Sigmoid colon (tissue), 4 donors: ENCODE measurements at regions not wholly inside any gene's neighbourhood (a gene's known extent, or its start where the extent isn't known, plus 50 kb on each side); places are given as distances from the start of the nearest gene placed in this dataset.

Experiments used
- EP300 ChIP-seq, 4 donors: sonication (generic); formaldehyde crosslinking; IDR thresholded peaks; one replicate each; pipeline ENCODE4 v1.6.1; 2017; ENCODE audit warnings: antibody characterized with exemption in 4 of 4
- POLR2A ChIP-seq, 2 donors: fragments of 450-650 bp; IDR thresholded peaks; one replicate each; pipeline ENCODE4 v1.6.1; 2016; ENCODE audit warnings: antibody characterized with exemption in 2 of 2, mild to moderate bottlenecking in 2 of 2, moderate library complexity in 2 of 2
- POLR2AphosphoS5 ChIP-seq, 4 donors: sonication (generic); formaldehyde crosslinking; IDR thresholded peaks; one replicate each; pipeline ENCODE4 v1.6.1; 2017; ENCODE audit warnings: antibody characterized with exemption in 4 of 4
- TF ChIP-seq, protein P1 (sequence below), 4 experiments: fragments of 450-650 bp in 3 of 4; fragments of 200-600 bp in 1 of 4; IDR thresholded peaks; one replicate each; pipeline ENCODE4 v1.5.1; 2016 to 2019; ENCODE audit warnings: antibody characterized with exemption in 4 of 4, mild to moderate bottlenecking in 3 of 4, moderate library complexity in 2 of 4

DNA sequence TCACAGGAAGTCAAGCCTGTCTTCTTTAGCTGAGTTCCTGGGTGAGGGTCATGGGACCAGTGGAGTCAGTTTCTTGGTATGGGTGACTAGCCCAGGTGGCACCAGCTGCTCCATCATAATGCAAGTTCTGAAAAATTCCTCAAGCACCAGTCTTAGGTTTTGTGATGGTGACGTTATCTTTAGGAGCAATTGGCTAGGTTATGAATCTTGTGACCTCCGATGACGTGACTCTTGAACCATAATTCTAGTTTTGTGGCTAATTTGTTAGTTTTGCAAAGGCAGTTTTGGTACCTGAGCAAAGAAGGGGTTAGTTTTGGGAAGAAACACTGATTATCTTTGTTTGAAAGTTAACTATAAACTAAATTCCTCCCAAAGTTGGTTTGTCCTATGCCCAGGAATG, 608.4 kb downstream of the VGLL3 start:
- TF ChIP-seq POLR2A (IDR thresholded peaks at IDR 0.05): no peak
- TF ChIP-seq, protein P1, sequence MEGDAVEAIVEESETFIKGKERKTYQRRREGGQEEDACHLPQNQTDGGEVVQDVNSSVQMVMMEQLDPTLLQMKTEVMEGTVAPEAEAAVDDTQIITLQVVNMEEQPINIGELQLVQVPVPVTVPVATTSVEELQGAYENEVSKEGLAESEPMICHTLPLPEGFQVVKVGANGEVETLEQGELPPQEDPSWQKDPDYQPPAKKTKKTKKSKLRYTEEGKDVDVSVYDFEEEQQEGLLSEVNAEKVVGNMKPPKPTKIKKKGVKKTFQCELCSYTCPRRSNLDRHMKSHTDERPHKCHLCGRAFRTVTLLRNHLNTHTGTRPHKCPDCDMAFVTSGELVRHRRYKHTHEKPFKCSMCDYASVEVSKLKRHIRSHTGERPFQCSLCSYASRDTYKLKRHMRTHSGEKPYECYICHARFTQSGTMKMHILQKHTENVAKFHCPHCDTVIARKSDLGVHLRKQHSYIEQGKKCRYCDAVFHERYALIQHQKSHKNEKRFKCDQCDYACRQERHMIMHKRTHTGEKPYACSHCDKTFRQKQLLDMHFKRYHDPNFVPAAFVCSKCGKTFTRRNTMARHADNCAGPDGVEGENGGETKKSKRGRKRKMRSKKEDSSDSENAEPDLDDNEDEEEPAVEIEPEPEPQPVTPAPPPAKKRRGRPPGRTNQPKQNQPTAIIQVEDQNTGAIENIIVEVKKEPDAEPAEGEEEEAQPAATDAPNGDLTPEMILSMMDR (IDR thresholded peaks at IDR 0.05): no peak
- no peak for TF ChIP-seq POLR2AphosphoS5 (IDR thresholded peaks at IDR 0.05)
- TF ChIP-seq EP300 (IDR thresholded peaks at IDR 0.05): no peak
